CD4-positive, alpha-beta T cell treated with Interleukin-10 for 1 hour (primary cell): ENCODE measurements at regions not wholly inside any gene's neighbourhood (a gene's known extent, or its start where the extent isn't known, plus 50 kb on each side); places are given as distances from the start of the nearest gene placed in this dataset.
"Not testable (repeated sequence)": the region's sequence is repeated elsewhere in the genome, so short reads cannot be mapped to it uniquely, and the experiment has no call there.

Source experiments
- DNase-seq: peaks from one replicate; pipeline ENCODE4 v3.0.0-alpha.2; 2020

- no peak for DNase-seq
Observed at GRCh38 chr1:157460381-157460780, 91.9 kb downstream of the FCRL5 start.

- no peak for DNase-seq
Observed at GRCh38 chr1:157457279-157457678, 95.0 kb downstream of the FCRL5 start.

GRCh38 chr1:157455318-157455717 is 97.0 kb downstream of the FCRL5 start:
- DNase-seq: no peak

- DNase-seq: no peak
Observed at GRCh38 chr1:157450106-157450505, 102.2 kb downstream of the FCRL5 start.

- no peak for DNase-seq
Observed at GRCh38 chr1:157448636-157449035, 103.7 kb downstream of the FCRL5 start.

- DNase-seq: not testable (repeated sequence)
Observed at GRCh38 chr1:157446356-157446755, 106.0 kb downstream of the FCRL5 start.

GRCh38 chr1:157445616-157446140 is 106.6 kb downstream of the FCRL5 start:
- not testable (repeated sequence) for DNase-seq

- no peak for DNase-seq
Observed at GRCh38 chr1:157442065-157442464, 110.2 kb downstream of the FCRL5 start.

GRCh38 chr1:157439302-157439954 is 112.9 kb downstream of the FCRL5 start:
- no peak for DNase-seq

GRCh38 chr1:157438613-157439012 is 113.7 kb downstream of the FCRL5 start:
- no peak for DNase-seq

- no peak for DNase-seq
Observed at GRCh38 chr1:157438146-157438545, 114.2 kb downstream of the FCRL5 start.

- DNase-seq: peak; percentile 1
Observed at GRCh38 chr1:157437296-157437695, 115.0 kb downstream of the FCRL5 start.

- no peak for DNase-seq
Observed at GRCh38 chr1:157431751-157432150, 120.6 kb downstream of the FCRL5 start.

GRCh38 chr1:157429601-157430240 is 122.6 kb downstream of the FCRL5 start:
- no peak for DNase-seq

GRCh38 chr1:157423764-157424163 is 128.6 kb downstream of the FCRL5 start:
- DNase-seq: not testable (repeated sequence)

- DNase-seq: no peak
Observed at GRCh38 chr1:157419845-157420542, 132.3 kb downstream of the FCRL5 start.

GRCh38 chr1:157418659-157419058 is 133.7 kb downstream of the FCRL5 start:
- no peak for DNase-seq

GRCh38 chr1:157418231-157418630 is 134.1 kb downstream of the FCRL5 start:
- no peak for DNase-seq

GRCh38 chr1:157415661-157416060 is 136.7 kb downstream of the FCRL5 start:
- no peak for DNase-seq

- DNase-seq: no peak
Observed at GRCh38 chr1:157412308-157412707, 140.0 kb downstream of the FCRL5 start.

- no peak for DNase-seq
Observed at GRCh38 chr1:157411769-157412168, 140.5 kb downstream of the FCRL5 start.

- no peak for DNase-seq
Observed at GRCh38 chr1:157411064-157411463, 141.3 kb downstream of the FCRL5 start.

- no peak for DNase-seq
Observed at GRCh38 chr1:157410457-157410856, 141.9 kb downstream of the FCRL5 start.

- no peak for DNase-seq
Observed at GRCh38 chr1:157409927-157410326, 142.4 kb downstream of the FCRL5 start.
